GM21423 (cell line): ENCODE measurements at regions not wholly inside any gene's neighbourhood (a gene's known extent, or its start where the extent isn't known, plus 50 kb on each side); places are given as distances from the start of the nearest gene placed in this dataset.

Experiments used
- ATAC-seq: cut with Tn5 transposase; IDR thresholded peaks from one replicate; pipeline ENCODE4 v1.9.1; 2021; ENCODE audit warnings: mild to moderate bottlenecking, moderate library complexity; ENCODE audit not compliant: unreplicated experiment

DNA sequence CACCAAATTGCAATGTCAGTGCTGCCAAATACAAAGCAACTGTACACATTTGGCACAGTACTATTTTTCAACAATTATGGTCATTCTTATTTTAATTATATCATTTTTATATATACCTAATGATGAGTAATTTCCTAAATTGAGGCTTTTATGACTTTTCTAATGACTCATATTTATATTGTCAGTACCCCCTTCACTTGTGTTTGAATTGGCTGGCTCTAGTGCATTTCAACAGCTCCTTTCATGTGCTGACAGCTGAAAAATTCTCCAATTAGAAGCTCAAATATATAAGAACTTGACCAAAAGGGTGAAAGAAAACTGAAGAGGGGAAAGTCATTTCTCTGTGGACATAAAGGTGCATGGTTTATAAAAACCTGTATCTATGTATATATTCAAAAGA is 263.3 kb downstream of the SLITRK1 start:
- ATAC-seq: no peak

DNA sequence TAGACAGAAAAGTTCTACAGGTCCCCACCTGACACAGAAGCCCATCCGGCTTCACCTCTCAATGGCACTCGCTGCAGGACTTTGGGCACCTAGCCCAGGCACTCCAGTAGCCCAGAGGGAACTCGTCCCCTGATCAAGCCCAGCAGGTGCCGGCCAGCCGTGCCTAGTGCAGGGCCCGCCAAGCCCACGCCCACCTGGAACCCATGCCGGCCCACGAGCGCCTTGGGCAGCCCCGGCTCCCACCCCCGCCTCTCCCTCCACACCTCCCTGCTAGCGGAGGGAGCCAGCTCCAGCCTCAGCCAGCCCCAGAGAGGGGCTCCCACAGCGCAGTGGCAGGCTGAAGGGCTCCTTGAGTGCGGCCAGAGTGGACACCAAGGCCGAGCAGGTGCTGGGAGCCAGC is 268.8 kb downstream of the SLITRK1 start:
- ATAC-seq: no peak

DNA sequence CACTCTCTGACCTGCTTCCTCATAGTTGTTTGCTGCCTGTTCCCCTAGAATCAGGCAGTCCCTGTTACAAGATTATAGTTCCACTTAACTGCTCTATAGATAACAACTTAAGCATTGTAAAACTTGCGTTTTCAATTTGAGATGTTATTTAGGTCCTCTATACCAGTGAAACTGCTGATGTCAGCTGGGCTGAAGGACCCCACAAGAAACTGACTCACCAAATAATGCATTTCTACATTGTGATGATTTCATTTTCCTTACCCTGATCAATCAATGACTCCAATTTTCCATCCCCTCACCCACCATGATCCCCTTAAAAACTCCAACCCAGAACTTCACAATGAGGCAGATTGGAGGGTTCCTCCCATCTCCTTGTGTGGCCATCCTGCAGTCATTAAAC is 280.7 kb downstream of the SLITRK1 start:
- ATAC-seq: no peak

DNA sequence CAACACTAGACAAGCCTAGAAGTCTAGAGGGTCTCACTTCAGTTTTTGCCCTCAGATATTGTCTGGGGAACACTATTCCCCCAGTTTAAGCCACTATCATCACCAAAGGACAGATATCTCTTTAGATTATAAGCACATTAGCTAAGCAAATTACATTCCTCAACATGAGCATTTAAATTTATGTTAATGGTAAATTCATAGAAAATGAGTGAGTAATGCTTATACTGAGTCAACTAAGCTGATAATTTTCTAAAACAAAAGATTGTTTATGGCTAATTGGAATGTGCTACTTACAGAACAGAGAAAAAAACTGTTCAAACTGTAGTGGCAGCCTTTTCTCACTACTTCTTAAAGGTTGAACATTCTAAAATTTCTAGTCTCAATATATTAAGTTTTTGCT is 290.2 kb downstream of the SLITRK1 start:
- no peak for ATAC-seq

DNA sequence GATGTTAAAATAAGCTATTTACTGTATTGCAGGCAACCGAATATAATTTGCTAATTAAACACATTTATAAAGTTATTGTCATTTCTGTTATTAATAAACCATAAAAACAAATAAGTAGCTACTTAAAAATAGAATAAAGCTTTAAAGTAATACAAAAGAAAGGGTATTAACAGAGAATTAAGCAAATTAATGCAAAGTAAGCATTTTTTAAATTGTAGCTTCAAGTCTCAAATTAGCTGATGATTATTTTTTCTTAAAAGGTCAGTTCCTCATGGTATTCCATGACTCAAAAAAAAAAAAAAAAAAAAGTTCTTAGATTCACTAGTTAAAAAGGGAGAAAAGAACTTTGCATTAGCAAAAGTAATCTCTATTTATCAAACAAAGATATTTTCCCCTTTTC is 292.5 kb downstream of the SLITRK1 start:
- no peak for ATAC-seq

DNA sequence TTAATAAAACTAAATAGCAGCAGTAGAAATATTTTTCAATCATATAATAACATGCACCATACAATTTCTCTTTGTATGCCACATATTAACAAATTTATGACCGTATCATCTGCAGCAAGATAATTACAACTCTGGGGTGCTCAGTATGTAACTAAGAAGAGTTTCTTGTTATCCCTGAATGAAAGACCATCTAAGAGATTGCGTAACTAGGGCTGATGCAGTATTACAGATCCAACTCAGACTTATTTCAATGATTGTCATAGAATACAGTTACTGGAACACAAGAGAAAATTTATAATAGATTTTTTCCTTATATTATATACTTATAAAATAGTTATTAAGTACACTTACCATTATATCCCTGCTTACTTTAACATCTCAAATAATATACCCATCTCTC is 305.1 kb downstream of the SLITRK1 start:
- ATAC-seq: no peak

DNA sequence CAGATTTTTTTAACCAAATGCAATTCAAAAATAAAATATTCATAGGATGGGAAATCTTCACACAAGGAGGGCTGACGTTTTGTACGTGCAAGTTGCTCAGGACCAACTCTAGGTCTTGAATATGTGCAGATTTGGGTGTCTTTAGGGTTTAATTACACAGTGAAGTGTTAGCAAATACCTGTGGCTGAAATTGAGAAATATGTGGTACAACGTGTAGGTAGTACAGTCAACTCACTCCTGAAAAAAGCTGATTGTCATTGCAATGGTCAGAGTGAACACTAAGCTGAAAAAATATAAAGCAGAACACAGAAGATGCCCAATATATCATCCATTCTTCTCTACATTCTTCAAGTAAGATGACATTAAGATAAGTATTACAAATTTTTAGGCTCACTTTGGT is 314.3 kb downstream of the SLITRK1 start:
- no peak for ATAC-seq

DNA sequence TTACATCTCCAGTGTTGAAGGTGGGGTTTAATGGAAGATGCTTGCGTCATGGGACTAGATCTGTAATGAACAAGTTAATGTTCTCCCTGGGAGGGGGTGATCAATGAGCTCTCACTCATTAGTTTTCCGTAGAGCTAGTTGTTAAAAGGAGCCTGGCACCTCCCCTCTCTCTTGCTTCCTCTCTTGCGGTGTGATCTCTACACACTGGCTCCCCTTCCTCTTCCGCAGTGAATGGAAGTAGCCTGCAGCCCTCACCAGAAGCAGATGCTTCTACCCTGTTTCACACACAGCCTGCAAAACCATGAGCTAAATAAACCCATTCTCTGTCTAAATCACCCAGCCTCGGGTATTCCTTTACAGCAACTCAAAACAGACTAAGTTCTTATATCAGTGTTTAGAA is 318.8 kb downstream of the SLITRK1 start:
- ATAC-seq: no peak

DNA sequence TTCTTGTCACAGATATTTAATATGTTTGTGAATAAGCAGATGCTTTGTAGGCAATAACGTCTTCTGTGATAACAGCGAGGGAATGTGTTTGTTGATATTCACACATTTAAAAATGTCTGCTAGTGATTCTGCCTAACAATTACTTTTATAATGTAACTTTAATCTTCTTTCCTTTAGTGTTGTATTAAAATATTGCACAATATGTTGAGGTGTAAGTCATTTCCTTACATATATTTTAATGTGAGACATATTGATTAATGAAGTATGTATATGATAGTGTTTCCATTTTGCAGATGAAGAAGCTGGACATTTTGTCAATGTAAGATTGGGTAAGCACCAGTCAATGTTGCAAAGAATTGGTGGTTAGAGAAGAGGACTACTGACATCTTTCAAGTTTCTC is 324.4 kb downstream of the SLITRK1 start:
- no peak for ATAC-seq

DNA sequence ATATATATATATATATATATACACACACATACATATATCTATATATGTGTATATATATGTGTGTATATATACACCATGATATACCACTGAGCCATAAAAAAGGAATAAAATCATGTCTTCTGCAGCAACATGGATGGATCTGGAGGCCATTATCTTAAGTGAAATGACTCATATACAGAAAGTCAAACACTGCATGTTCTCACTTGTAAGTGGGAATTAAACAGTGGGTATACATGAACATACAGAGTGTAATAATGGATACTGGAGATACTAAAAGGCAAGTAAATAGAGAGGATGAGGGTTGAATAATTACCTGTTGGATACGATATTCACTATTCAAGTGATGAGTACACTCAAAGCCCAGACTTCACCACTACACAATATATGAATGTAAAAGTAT is 332.6 kb downstream of the SLITRK1 start:
- no peak for ATAC-seq

DNA sequence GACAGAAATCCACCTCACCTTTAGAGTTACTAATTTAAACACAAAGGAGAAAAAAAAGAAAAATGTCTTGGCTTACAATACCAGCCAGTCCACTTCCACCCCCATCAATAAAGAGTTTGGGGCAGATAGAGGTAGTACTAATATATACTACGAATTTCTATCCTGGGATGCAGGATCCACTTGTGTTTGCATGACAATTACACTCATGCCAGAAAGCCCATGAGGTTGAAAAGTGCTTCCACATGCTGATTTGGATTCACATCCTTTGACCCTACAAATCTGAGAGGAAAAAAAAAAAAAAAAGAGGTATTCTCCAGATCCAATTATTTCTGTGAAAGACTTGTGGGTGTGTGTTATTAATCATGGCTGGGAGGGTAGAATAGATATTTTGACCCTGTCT is 335.2 kb downstream of the SLITRK1 start:
- no peak for ATAC-seq

DNA sequence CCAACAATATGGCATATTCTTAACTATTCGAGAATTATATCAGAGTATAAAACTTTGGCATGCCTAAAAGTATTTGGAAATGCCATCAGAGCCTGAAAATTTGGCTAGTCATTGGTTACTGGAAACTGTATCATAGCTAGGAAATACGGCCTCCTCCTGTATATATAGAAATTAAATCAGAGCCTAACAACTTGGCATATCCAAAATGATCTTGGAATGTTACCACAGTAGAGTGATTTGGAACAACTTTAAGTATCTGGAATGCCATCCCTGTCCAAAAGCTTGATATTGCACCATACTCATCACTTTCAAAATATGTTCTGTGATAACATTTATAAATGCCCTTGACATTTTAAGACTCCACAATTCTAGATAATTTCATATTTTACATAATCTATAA is 335.8 kb downstream of the SLITRK1 start:
- no peak for ATAC-seq

DNA sequence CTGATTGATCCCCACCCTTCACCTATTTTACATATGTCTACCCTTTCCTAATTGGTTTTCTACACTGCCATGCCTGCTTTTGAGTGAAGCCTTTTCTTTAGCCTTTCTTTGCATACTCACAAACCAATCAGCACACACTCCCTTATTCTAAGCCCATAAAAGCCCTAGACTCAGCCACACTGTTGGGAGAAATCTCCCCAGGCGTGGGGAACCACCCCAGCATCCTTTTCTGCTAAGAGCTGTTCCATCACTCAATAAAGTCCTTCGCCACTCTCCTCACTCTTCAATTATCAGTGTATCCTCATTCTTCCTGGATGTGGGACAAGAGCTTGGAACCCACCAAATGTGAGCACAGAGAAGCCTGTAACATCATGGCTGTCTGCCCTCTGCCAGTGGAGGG is 343.6 kb downstream of the SLITRK1 start:
- no peak for ATAC-seq

DNA sequence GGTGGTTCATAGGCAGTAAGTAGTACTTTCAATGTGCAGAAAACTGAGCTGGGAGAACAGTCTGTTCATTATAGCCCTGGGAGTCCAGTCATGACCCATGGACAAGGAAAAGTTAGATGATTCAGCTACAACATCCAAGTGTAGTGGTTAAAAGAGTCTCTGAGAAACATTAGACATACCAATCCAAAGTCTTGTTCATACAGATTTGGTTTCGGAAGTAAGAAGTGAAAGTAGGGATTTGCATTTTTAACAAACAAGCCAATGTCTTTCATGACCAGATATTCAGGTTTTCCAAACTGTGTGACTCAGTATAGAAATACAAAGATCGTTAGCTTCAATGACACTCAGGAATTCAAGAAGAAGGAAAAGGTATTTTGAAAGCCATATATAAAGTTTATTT is 345.3 kb downstream of the SLITRK1 start:
- no peak for ATAC-seq

DNA sequence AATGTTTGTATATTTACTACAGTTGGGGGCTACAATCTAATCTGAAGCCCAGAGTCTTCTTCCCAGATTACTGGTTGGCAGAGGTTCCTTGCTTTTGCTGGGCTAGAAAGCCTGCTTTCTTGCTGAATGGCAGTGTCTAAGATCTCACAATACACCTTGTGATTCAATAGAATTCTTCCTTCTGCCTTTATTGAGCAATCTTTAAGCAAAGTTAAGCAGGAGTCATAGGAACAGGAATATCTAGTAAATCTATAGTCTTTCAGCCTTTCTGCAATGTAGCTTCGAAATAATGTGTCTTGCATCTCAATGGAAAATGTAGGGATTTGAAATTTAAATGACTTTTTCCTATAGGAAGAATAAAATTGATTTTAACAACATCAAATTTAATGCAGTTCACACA is 346.1 kb downstream of the SLITRK1 start:
- ATAC-seq: no peak

DNA sequence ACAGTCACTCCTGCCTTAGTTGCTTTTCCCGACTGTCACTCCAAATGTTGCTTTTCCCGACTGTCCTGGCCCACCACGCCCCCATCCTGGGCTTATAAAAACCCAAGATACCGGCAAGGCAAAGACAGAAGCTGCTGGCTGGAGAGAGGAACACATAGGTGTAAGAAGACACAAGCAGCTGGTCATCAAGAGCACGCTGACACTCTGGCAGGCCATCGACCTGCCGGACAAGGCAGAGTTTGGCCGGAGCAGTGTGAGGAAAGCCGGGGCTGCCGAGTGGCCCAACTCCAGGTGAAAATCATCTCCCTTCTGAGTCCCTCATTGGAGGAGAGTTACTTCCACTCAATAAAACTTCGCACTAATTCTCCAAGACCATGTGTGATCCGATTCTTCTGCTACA is 349.5 kb downstream of the SLITRK1 start:
- ATAC-seq: no peak

DNA sequence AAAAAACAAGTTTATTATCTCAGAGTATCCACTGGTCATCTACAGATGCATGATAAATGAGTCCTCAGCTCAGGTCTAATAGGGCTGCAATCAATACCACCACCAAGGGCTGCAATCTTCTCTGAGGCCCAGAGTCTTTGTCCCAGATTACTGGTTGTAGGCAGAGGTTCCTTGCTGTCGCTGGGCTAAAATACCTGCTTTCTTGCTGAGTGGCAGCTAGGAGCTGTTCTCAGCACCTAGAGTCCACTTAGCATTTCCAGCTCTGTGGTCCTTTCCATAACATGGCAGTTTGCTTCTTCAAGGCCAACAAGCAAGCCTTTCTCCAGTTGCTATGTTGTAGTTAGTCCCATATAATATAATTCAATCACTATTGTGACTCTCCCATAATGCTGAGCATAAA is 351.3 kb downstream of the SLITRK1 start:
- ATAC-seq: no peak

DNA sequence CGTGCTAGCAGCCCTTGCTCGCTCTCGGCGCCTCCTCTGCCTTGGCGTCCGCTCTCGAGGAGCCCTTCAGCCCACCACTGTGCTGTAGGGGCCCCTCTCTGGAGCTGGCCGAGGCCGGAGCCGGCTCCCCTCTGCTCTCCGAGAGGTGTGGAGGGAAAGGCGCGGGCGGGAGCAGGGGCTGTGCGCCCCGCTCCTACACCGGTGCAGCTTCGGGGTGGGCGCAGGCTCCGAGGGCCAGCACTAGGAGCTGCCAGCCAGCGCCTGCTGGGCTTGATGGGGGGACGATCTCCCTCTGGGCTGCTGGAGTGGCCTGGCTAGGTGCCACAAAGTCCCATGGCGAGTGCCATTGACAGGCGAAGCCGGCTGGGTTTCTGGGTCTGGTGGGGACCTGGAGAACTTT is 365.5 kb downstream of the SLITRK1 start:
- ATAC-seq: no peak

DNA sequence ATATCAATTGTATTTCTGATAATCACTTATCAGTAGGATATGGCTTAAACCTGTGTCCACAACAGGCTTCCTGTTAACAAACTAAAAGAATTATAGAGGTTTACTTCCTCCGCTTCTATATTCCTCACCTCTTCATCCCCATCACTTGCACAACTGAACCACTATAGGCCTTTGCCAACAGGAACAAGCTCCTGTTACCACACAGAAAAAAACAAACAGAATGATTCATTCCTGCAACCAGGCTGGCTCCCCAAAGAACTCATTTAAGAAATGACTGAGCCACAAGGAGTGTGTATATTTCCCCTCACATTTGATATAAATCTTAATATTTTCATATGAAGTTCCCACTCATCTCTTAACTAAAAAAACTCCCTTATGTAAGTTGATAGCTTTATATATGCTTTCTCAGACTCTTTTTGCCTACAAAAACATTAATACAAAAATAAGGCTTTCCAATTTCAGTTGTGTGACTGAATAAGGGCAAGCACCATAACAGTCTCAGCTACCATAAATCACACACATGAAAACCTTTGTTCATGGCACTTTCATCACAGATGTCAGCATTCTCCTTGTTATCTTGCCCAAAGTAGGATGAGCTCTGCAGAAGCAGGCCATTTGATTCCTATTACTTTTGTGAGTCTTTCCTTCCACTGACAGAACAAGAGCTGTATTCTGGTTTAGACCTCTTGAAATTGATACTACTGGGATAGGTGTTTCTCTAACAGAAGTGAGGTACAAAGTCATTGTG is 366.8 kb downstream of the SLITRK1 start:
- ATAC-seq: no peak

DNA sequence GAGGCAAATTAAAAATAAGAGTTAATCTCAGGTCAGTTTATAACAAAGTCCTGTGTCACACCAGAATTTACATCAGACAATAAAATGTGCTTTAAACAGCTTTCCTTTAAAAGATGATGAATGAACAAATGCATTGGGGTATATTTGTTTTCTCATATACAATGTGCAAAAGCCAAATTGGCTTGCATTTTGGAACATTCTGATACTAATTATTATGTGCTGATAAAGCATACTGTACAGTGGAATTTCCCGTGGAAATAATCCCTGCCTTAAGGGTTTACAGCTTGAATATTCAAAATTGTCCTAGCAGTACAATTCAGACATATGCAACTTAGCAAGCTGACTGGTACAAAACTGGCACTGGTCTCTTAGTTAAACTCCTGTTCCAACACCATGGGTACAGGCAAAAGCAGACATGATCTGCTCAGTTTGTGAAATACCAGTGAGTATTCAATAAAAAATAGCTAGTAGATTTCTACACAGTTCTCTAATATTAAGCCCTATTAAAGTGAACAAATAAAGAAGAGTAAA is 373.4 kb downstream of the SLITRK1 start:
- ATAC-seq: no peak

DNA sequence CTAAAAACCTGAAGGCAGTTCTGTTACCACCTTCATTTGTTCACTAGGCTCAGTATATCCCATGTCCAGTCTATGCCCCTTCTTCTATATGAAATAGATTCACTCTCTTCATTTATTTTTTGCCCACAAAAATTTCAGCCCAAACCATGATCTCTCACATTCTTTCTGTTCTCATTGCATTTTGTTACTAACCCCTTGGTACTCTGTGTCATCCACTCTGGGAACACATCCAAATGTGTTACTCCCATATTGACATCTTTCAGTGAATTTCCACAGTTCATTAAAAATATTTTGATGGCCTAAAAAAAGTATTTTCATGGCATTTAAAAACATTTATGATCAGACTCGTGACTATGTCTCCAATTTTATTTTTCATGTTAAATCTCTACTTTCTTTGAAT is 378.9 kb downstream of the SLITRK1 start:
- no peak for ATAC-seq

DNA sequence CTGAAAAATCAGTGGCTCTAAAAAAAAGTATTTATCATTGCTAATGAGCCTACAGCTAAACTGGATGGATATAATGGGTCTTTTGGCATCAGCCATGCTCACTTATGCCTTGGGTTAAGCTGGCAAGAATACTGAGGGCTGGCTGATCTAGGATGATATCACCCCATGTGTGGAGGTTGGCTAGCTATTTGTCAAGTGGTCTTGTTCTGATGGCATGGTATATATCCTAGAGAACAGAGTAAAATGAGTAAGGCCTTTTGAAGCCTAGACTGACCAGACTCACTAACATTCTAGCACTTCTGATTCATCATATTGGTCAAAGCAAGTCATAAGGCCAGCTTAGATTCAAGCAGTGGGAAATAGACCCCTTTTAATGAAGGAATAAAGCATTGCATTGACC is 383.0 kb downstream of the SLITRK1 start:
- ATAC-seq: no peak
